ENCODE measurements at regions not wholly inside any gene's neighbourhood (a gene's known extent, or its start where the extent isn't known, plus 50 kb on each side); places are given as distances from the start of the nearest gene placed in this dataset.

DNA sequence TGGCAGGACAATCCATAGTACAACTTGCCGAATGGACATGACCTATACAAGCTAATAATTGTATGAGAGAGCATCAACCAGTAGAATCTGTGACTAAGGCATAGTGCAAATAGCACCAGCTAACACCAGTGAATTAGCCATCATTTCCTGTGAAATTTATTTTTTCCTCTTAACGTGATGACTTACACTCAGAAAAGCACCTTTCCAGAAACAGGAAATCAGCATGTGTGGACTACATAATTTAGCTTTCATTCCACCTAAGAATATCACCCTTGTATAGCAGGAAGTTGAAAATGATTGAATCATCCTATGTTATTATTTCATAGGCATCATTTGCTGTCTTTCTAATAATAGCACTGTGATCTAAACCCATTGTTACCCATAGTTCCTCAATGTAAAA is 1393.4 kb upstream of the PCDH7 start:
- no peak for TF ChIP-seq POLR2A (IDR thresholded peaks at IDR 0.05; ENCODE audit: low read length)
- TF ChIP-seq, protein P1, sequence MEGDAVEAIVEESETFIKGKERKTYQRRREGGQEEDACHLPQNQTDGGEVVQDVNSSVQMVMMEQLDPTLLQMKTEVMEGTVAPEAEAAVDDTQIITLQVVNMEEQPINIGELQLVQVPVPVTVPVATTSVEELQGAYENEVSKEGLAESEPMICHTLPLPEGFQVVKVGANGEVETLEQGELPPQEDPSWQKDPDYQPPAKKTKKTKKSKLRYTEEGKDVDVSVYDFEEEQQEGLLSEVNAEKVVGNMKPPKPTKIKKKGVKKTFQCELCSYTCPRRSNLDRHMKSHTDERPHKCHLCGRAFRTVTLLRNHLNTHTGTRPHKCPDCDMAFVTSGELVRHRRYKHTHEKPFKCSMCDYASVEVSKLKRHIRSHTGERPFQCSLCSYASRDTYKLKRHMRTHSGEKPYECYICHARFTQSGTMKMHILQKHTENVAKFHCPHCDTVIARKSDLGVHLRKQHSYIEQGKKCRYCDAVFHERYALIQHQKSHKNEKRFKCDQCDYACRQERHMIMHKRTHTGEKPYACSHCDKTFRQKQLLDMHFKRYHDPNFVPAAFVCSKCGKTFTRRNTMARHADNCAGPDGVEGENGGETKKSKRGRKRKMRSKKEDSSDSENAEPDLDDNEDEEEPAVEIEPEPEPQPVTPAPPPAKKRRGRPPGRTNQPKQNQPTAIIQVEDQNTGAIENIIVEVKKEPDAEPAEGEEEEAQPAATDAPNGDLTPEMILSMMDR (IDR thresholded peaks at IDR 0.05), result no peak
- no peak for TF ChIP-seq MAFK (IDR thresholded peaks at IDR 0.05; ENCODE audit: partially characterized antibody)
- no peak for TF ChIP-seq EP300 (IDR thresholded peaks at IDR 0.05)
- no peak for TF ChIP-seq ZFP36 (IDR thresholded peaks at IDR 0.05; ENCODE audit: borderline replicate concordance, partially characterized antibody)
- TF ChIP-seq, protein P2, sequence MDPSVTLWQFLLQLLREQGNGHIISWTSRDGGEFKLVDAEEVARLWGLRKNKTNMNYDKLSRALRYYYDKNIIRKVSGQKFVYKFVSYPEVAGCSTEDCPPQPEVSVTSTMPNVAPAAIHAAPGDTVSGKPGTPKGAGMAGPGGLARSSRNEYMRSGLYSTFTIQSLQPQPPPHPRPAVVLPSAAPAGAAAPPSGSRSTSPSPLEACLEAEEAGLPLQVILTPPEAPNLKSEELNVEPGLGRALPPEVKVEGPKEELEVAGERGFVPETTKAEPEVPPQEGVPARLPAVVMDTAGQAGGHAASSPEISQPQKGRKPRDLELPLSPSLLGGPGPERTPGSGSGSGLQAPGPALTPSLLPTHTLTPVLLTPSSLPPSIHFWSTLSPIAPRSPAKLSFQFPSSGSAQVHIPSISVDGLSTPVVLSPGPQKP (IDR thresholded peaks at IDR 0.05; ENCODE audit: low read depth, low read length), result no peak
- TF ChIP-seq CHD4 (IDR thresholded peaks at IDR 0.05; ENCODE audit: borderline replicate concordance), result no peak
- TF ChIP-seq, protein P3, sequence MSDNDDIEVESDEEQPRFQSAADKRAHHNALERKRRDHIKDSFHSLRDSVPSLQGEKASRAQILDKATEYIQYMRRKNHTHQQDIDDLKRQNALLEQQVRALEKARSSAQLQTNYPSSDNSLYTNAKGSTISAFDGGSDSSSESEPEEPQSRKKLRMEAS (IDR thresholded peaks at IDR 0.05), result no peak
- no peak for TF ChIP-seq CEBPB (IDR thresholded peaks at IDR 0.05)
- TF ChIP-seq, protein P4, sequence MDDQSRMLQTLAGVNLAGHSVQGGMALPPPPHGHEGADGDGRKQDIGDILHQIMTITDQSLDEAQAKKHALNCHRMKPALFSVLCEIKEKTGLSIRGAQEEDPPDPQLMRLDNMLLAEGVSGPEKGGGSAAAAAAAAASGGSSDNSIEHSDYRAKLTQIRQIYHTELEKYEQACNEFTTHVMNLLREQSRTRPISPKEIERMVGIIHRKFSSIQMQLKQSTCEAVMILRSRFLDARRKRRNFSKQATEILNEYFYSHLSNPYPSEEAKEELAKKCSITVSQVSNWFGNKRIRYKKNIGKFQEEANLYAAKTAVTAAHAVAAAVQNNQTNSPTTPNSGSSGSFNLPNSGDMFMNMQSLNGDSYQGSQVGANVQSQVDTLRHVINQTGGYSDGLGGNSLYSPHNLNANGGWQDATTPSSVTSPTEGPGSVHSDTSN (IDR thresholded peaks at IDR 0.05), result no peak
